Type B pancreatic cell (in vitro differentiated cells): ENCODE measurements at regions not wholly inside any gene's neighbourhood (a gene's known extent, or its start where the extent isn't known, plus 50 kb on each side); places are given as distances from the start of the nearest gene placed in this dataset.
A peak's percentile ranks its signal among the peaks of the same experiment; 100 is the strongest.

ENCODE experiments used
- DNase-seq: peaks from one replicate; pipeline ENCODE4 v3.0.0; 2021; ENCODE audit warnings: mixed read lengths; ENCODE audit not compliant: unreplicated experiment; ENCODE audit errors: extremely low spot score
- H3K27ac Mint-ChIP-seq: 2 replicates; pipeline ENCODE4 v1.8.0; 2021; ENCODE audit warnings: mild to moderate bottlenecking, mixed read lengths
- H3K27me3 Mint-ChIP-seq: 2 replicates; pipeline ENCODE4 v1.8.0; 2021; ENCODE audit warnings: mixed read lengths
- H3K36me3 Mint-ChIP-seq: 2 replicates; pipeline ENCODE4 v1.8.0; 2021; ENCODE audit warnings: mixed read lengths
- H3K4me1 Mint-ChIP-seq: one replicate; pipeline ENCODE4 v1.8.0; 2021; ENCODE audit warnings: mixed read lengths; ENCODE audit not compliant: unreplicated experiment
- H3K4me3 Mint-ChIP-seq: 2 replicates; pipeline ENCODE4 v1.8.0; 2021; ENCODE audit warnings: mild to moderate bottlenecking, mixed read lengths
- H3K9me3 Mint-ChIP-seq: 2 replicates; pipeline ENCODE4 v1.8.0; 2021; ENCODE audit warnings: mixed read lengths
- TF ChIP-seq, protein P1 (sequence below): fragments of 200-600 bp; sonication (generic); conservative IDR thresholded peaks from 2 replicates; pipeline ENCODE4 v1.5.0; 2021; ENCODE audit warnings: antibody characterized with exemption, mild to moderate bottlenecking

DNA sequence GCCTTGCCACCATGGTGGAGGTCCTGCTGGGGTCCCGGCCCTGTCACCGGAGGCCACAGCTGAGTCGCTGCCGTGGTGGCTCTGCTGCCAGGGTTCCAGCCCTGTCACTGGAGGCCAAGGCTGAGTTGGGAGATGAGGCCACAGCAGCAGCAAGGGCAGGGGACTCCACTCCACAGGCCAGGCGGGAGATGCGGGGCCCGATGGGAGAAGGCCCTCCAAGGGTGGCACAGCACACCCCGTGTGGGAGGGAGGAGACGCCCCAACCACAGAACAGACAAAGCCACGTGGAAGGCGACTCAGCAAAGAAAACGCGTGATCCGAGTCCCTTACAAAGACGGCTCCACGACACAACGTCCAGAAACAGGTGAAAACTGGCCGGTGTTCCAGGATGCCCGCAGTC lies 159.3 kb downstream of the BRD1 start:
- H3K4me1 Mint-ChIP-seq = peaks cover 11% of the 10 kb centered on the region
- no peak overlapping the region for H3K27ac Mint-ChIP-seq
- peaks cover 61% of the 10 kb centered on the region for H3K27me3 Mint-ChIP-seq
- no peaks in the 10 kb centered on the region for H3K9me3 Mint-ChIP-seq
- no peak overlapping the region for H3K4me3 Mint-ChIP-seq
- H3K36me3 Mint-ChIP-seq = no peaks in the 10 kb centered on the region
- DNase-seq = peak; percentile 66
- TF ChIP-seq, protein P1, sequence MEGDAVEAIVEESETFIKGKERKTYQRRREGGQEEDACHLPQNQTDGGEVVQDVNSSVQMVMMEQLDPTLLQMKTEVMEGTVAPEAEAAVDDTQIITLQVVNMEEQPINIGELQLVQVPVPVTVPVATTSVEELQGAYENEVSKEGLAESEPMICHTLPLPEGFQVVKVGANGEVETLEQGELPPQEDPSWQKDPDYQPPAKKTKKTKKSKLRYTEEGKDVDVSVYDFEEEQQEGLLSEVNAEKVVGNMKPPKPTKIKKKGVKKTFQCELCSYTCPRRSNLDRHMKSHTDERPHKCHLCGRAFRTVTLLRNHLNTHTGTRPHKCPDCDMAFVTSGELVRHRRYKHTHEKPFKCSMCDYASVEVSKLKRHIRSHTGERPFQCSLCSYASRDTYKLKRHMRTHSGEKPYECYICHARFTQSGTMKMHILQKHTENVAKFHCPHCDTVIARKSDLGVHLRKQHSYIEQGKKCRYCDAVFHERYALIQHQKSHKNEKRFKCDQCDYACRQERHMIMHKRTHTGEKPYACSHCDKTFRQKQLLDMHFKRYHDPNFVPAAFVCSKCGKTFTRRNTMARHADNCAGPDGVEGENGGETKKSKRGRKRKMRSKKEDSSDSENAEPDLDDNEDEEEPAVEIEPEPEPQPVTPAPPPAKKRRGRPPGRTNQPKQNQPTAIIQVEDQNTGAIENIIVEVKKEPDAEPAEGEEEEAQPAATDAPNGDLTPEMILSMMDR = no peak

DNA sequence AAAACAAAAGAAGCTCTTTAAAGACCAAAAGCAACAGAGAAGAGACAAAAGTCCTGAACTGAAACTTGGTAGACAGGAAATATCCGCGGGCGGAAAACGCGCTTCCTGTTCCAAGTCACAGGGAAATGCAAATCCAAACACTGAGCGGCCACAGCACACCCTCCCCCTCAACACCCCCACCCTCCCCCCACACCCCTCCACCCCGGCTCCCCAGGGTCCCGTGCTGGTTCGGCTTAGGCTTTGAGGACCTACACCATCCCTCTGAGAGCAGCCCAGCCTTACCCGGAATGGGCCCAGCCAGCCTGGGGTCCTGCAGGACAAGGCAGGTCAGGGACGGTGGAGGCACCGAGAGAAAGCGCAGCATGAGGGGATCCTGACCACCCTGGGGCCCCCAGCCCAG lies 160.4 kb downstream of the BRD1 start:
- H3K27me3 Mint-ChIP-seq = peaks cover 65% of the 10 kb centered on the region

DNA sequence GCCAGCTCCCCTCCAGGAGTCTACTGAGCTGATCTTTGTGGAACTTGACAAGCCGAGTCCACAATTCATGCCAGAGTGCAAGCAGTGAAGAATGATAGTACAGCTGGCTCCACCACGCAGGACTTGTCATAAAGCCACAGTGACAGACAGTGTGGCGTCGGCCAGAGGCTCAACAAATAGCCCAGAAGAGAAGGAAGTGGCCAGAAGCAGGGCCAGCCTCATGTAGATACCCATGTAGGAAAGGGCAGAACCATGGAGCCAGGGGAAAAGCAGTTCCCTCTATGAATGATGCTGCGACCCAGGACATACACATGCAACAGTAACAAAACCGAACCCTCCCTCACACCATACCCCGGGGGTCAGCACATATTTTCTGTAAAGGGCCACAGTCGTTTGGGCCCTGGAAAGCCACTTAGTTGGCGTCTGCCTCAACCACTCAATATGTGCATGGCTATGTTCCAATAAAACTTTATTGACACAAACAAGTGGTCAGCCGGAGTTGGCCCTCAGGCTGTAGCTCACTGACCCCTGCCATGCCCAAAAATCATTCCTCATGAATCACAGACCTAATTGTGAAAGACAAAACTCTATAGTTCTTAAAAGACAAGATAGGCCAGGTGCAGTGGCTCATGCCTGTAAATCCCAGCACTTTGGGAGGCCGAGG lies 161.4 kb downstream of the BRD1 start:
- Mint-ChIP-seq H3K9me3 (no peaks in the 10 kb centered on the region), H3K36me3 (no peaks in the 10 kb centered on the region), H3K4me1 (peaks cover 4% of the 10 kb centered on the region), H3K4me3 (no peak overlapping the region), H3K27me3 (peaks cover 56% of the 10 kb centered on the region), H3K27ac (no peak overlapping the region)
- TF ChIP-seq, protein P1 = no peak
- DNase-seq = peak; percentile 37

More for the DNA sequence above, 160.4 kb downstream of the BRD1 start:
- Mint-ChIP-seq H3K27ac (no peak overlapping the region), H3K4me3 (no peak overlapping the region), H3K36me3 (no peaks in the 10 kb centered on the region), H3K9me3 (no peaks in the 10 kb centered on the region), H3K4me1 (peaks cover 11% of the 10 kb centered on the region)
- TF ChIP-seq, protein P1 = no peak
- peak; percentile 64 for DNase-seq

- TF ChIP-seq, protein P1 = no peak
- H3K4me1 Mint-ChIP-seq = no peaks in the 10 kb centered on the region
- peak; percentile 66 for DNase-seq
- no peak overlapping the region for H3K27ac Mint-ChIP-seq
- H3K4me3 Mint-ChIP-seq = peak overlapping the region; percentile 31
- H3K9me3 Mint-ChIP-seq = no peaks in the 10 kb centered on the region
- no peaks in the 10 kb centered on the region for H3K36me3 Mint-ChIP-seq
- peaks cover 51% of the 10 kb centered on the region for H3K27me3 Mint-ChIP-seq
Measured at GRCh38 chr22:49664891-49665290, 162.8 kb downstream of the BRD1 start.

DNA sequence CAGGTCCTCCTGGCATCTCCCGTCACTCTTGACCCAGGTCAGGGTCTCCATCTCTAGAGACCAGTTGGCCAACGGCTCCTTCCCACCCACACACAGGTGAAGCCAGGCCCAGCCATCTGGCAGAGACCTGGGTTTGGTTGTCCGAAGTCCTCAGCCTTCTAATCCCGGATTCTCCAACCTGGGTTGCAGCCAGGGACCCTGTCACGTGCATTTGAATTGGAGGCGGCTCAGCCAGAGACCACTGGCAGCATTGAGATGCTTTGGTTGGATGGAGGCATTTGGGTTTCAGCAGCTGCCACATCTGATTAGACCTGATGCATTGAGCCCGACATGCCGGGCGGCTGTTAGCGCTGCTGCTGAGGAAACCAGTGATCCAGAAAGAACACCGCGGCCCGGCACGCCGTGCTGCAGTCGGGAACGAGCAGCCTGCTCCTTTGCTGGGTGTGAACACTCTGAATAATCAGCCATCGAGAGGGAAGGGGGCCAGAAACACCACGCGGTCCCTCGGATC lies 163.2 kb downstream of the BRD1 start:
- Mint-ChIP-seq H3K4me3 (peak overlapping the region; percentile 31), H3K4me1 (no peaks in the 10 kb centered on the region), H3K9me3 (no peaks in the 10 kb centered on the region), H3K36me3 (no peaks in the 10 kb centered on the region), H3K27ac (no peak overlapping the region), H3K27me3 (peaks cover 46% of the 10 kb centered on the region)
- peak; percentile 61 for DNase-seq
- TF ChIP-seq, protein P1 = no peak
